HG03060 (cell line): ENCODE measurements at regions not wholly inside any gene's neighbourhood (a gene's known extent, or its start where the extent isn't known, plus 50 kb on each side); places are given as distances from the start of the nearest gene placed in this dataset.

Experiments used
- ATAC-seq: cut with Tn5 transposase; IDR thresholded peaks from one replicate; pipeline ENCODE4 v1.9.1; 2021; ENCODE audit warnings: low read depth, moderate number of reproducible peaks; ENCODE audit not compliant: unreplicated experiment

- no peak for ATAC-seq
Measured at GRCh38 chr12:43126652-43127375, 425.2 kb downstream of the ADAMTS20 start.

GRCh38 chr12:43123461-43123860 is 428.5 kb downstream of the ADAMTS20 start:
- no peak for ATAC-seq

GRCh38 chr12:43120150-43120549 is 431.9 kb downstream of the ADAMTS20 start:
- ATAC-seq = no peak

- no peak for ATAC-seq
Measured at GRCh38 chr12:43118881-43119280, 433.1 kb downstream of the ADAMTS20 start.

DNA sequence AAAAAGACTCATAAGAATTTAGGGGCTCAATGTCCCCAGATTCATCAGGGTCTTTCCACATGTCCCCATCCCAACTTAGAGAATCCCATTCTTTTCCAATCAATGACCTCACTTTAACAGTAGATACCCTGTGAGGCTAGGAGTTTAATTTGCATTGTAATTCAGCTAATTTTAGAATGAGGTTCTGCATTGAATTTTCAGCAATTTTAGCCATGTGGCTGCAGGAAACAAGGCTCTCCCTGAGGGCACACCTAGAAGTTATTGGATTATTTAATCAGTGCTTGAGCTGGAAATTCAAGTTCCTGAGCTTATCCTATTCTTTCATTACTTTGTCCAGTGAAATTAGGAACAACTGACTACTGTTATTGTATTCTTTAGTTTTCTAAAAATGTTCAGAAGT is 433.8 kb downstream of the ADAMTS20 start:
- no peak for ATAC-seq

DNA sequence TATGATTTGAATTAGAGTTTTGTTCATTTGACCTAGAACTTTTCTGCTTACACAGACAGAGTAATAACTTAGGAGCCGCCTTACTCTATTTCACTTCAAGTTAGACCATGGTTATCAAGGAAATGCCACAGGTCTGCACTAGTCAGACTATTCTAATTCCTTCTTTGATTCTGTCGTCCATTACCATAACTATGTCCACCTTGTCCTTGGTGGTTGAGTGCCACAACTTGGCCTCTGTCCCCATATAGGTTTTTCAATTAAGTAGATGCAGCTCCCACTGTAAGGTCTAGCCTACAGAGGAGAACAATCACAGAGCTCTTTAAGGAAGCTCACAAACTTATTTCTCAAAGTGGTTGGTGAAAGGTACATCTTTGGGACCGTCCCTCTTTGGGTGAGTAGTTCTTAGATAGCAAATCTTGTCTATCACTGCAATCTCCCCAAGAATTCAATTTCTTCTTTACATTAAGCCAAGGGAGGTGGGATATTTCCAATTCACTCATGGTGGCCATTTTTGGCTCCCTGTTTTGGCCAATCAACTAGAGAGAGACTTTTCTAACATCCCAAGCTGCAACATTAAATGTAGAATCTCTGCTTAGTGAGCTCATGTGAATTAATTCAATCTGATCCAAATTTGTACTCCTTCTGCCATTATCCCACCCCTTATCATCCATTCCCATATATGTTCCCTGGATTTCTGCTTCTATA is 434.6 kb downstream of the ADAMTS20 start:
- no peak for ATAC-seq

- no peak for ATAC-seq
Measured at GRCh38 chr12:43115441-43116160, 436.4 kb downstream of the ADAMTS20 start.

- ATAC-seq = no peak
Measured at GRCh38 chr12:43114316-43114715, 437.7 kb downstream of the ADAMTS20 start.

DNA sequence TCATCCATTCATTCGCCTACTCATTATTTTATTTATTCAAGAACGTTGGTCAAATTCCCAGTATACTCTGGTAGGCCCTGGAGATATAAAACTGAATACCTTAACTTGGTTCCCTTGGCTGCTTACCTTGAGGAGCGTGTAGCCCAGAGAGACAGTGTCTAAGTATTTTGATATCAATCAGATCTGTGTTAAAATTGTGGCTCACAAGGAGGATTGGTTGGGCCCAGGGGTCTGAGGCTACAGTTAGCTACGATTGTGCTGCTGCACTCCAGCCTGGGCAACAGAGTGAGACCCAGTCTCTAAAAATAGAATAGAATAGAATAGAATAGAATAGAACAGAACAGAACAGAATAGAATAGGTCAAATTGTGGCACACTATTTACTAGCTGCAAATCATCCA is 438.4 kb downstream of the ADAMTS20 start:
- ATAC-seq = no peak

- no peak for ATAC-seq
Measured at GRCh38 chr12:43113135-43113534, 438.9 kb downstream of the ADAMTS20 start.

DNA sequence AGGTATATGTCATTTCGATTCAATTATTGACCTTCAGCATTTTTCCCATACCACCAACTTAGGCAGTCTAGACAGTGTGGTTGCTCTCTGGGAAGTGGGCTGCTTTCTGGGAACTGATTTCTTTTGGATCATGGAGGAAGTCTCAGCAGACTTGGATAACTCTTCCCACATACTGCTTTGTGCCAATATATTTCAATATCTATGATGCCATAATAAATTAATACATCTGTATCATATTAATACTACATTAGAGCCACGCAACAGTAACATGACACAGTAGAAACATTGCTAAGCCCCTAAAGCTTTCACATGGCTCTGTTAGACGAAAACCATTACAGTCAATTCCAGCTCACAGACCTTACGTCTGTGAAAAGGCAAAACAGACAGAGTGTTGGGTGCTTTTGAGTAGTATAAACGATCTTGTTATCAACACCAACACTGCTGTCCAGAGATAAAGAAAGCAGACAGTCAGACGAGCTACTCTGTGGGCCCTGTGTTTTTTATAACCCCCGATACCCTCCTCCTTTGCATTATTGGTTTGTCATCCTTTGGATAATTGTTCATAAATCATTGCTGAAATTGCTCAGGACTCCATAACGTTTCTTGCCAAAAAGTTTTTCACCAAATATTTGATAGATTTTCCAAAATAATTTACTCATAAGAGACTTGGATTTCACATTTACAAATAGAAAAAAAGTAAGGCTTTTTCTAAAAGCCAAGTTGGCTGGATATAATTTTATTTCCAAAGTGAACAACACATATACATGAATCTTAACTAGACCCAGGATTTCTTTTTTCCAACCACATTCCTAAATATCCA is 439.7 kb downstream of the ADAMTS20 start:
- ATAC-seq = no peak

DNA sequence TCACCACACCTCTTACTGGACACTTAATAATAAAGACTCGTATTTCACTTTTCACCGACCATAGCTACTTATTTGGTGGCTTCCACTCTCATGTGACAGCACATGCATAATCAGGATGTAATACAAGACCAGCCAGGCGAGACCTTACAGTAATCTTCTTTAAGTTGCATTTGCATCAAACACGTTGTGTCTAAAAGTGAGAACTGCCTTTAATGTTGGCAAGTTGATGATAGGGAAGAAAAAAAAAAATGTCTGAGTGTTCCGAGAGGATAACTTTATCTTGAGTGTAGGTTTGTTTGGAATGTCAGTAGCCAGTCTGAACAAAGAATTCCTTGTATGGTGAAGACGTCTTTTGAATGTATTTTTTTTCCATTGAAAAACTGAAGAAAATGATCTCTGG is 440.4 kb downstream of the ADAMTS20 start:
- no peak for ATAC-seq

DNA sequence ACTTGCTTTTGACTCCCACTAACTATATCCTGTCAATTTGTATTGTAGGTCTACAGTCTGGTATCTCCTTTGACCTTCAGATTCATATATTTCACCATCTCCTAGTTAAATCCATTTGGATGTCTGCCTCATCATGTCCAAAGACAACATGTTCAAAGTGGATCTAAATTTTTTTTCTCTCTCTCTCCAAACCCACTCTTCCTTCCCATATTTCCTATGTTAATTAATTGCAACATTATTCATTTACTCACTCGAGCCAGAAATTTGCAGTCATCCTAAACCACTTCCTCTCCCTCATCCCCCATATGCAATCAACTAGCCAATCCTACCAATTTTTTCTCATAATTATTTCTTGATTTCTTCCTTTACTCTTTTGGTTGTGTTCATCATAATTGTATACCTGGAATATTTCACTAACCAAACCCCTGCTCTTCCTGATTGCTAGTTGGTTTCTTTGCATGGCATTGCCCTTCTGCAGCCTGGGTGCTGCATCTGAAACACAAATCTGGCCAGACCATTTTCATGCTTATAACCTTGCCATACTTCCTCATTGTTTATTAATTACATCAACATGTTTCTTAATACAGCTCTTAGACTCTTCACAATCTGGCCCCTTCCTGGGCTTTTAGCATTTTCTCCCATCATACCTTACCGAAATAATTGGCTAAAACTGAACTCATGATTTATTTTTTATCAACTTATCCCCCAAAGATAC is 442.2 kb downstream of the ADAMTS20 start:
- ATAC-seq = no peak

GRCh38 chr12:43108656-43109055 is 443.3 kb downstream of the ADAMTS20 start:
- ATAC-seq = no peak

DNA sequence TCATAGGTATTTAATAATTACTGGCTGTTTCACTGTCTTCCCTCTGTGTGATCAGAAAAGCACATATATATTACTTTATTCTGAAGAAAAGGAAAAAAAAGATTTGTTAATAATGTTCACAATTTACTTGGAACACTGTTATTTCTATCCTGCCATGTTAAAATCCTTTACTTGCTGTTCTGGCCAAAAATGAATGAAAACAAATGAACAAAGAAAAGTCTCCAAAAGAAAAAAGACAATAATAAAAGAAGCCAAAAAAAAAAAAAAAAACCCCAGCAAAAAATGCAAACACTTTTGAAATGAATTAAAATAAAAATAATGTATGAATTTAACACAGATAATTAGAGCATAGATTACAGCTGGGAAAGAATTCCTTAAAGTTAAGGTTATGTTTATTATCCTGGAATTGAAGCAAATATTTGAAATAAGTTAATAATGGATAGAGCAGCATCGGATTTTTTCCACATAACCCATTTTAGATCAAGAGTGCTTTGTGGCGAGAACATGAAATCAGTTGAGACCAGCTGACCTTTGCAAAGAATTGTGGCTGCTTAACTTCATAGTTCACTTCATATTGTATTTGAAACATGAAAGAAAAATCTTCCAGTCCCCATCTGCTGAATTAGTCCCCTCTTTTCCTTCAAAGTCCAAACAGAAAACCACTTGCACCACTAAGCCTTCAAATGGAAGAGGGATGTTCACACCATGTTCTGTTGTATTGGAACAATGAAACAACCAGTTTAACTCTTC is 444.8 kb downstream of the ADAMTS20 start:
- ATAC-seq = no peak

- no peak for ATAC-seq
Measured at GRCh38 chr12:43106355-43106754, 445.6 kb downstream of the ADAMTS20 start.

DNA sequence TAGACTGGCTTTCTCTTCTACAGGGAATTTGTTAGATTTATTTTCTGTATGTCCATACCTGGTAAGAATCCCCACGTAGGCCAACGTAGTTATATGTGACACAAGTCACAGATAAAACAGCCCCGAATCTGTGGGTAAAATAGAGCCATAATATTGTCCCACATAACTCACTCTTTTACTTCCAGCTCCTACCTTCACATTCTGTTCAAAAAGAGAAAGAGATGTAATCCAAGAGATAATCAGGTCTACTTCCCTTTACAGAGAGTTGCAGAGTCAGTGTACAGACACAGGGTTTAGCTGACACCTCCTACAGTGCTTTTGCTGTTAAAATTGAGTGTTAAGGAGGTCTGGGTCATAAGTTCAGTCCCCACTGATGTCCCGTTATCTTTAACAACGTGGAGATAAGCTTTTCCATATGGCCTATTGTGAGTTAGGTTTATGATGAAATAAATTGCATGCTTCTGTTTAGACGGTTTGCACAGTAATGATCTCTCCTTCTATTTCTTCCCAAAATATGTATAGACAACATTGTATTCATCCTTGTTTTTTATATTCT is 446.5 kb downstream of the ADAMTS20 start:
- no peak for ATAC-seq

GRCh38 chr12:43104494-43104893 is 447.5 kb downstream of the ADAMTS20 start:
- ATAC-seq = no peak

DNA sequence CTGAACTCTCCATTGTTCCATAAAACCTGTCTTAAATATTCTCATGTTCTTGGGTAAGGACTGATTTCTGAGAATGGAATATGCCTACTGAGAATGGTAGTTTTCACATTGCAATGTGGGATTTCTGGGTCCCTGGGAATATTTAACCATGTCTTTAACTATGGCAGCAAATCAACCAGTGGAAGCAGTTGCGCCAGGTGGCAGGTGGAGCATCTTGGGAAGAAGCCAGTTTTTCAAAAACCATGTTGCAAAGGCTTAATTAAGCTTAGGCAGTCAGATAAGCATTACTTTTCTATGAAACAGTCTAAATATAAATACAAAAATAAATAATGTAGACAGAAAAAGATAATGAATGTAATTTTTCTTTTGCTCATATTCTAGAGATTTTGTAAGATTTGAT is 448.1 kb downstream of the ADAMTS20 start:
- ATAC-seq = no peak
